GM10248 (cell line): ENCODE measurements at regions not wholly inside any gene's neighbourhood (a gene's known extent, or its start where the extent isn't known, plus 50 kb on each side); places are given as distances from the start of the nearest gene placed in this dataset.
"Not testable (repeated sequence)": the region's sequence is repeated elsewhere in the genome, so short reads cannot be mapped to it uniquely, and the experiment has no call there.

Experiments used
- CTCF ChIA-PET: fragments of 300-600 bp; sonication (Branson Sonifier 250); formaldehyde crosslinking; extraction: SDS; loops from one replicate; lab custom pipeline; 2021; ENCODE audit warnings: antibody characterized with exemption; lab: Yijun Ruan, JAX
- POLR2A ChIA-PET: fragments of 350-650 bp; sonication (Branson Sonifier 250); formaldehyde crosslinking; extraction: SDS; loops from one replicate; lab custom pipeline; 2020; ENCODE audit warnings: antibody characterized with exemption; lab: Yijun Ruan, JAX
- DNase-seq: peaks from one replicate; pipeline ENCODE4 v3.0.0; 2012; ENCODE audit errors: extremely low spot score
- TF ChIP-seq, protein P1 (sequence below): IDR thresholded peaks from 2 replicates; pipeline ENCODE4 v1.5.1; 2012; ENCODE audit warnings: mild to moderate bottlenecking, low read depth; ENCODE audit errors: extremely low read depth, missing control alignments, control extremely low read depth

DNA sequence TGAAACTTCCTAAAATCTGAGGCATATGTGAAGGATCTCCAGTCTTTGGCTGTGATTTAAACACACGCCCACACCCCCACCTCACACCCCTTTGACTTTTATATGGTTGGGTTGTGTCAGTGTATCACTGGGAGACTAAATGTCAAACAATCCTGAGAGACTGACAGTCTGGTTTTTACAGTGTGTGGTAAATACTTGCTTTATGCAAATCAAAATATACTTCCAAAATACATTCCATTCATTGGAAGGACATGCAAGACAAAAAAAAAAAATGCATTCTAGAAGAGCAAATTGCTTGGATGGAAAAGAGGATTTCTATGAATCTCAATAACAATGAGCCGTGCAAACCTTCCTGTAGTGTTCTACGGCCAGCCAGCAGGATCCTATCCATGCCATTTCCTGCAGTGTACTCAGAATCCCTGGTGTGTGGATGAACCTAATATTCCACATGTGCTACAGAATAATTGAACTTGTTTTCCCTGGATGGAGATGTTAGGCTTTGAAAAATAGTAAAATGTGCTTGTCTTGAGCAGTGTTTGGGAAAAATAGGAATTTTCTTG, 602.1 kb upstream of the GOT2 start:
- TF ChIP-seq, protein P1, sequence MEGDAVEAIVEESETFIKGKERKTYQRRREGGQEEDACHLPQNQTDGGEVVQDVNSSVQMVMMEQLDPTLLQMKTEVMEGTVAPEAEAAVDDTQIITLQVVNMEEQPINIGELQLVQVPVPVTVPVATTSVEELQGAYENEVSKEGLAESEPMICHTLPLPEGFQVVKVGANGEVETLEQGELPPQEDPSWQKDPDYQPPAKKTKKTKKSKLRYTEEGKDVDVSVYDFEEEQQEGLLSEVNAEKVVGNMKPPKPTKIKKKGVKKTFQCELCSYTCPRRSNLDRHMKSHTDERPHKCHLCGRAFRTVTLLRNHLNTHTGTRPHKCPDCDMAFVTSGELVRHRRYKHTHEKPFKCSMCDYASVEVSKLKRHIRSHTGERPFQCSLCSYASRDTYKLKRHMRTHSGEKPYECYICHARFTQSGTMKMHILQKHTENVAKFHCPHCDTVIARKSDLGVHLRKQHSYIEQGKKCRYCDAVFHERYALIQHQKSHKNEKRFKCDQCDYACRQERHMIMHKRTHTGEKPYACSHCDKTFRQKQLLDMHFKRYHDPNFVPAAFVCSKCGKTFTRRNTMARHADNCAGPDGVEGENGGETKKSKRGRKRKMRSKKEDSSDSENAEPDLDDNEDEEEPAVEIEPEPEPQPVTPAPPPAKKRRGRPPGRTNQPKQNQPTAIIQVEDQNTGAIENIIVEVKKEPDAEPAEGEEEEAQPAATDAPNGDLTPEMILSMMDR: no peak
- DNase-seq: no peak
- ChIA-PET CTCF (no interaction called here), POLR2A (no interaction called here)

DNA sequence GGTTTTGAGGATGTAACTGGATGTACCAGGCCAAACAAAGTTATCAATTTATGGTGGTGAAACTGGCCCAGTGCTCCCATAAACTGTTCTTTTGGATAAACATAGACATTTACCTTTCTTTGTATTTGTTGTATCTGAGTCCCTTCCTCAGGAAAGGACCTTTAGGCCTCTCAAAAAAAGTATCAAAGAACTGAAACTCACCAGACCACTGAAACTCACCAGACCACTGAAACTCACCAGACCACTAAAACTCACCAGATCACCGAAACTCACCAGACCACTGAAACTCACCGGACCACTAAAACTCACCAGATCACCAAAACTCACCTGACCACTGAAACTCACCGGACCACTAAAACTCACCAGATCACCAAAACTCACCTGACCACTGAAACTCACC, 597.6 kb upstream of the GOT2 start:
- CTCF ChIA-PET, POLR2A ChIA-PET, DNase-seq: not testable (repeated sequence)

DNA sequence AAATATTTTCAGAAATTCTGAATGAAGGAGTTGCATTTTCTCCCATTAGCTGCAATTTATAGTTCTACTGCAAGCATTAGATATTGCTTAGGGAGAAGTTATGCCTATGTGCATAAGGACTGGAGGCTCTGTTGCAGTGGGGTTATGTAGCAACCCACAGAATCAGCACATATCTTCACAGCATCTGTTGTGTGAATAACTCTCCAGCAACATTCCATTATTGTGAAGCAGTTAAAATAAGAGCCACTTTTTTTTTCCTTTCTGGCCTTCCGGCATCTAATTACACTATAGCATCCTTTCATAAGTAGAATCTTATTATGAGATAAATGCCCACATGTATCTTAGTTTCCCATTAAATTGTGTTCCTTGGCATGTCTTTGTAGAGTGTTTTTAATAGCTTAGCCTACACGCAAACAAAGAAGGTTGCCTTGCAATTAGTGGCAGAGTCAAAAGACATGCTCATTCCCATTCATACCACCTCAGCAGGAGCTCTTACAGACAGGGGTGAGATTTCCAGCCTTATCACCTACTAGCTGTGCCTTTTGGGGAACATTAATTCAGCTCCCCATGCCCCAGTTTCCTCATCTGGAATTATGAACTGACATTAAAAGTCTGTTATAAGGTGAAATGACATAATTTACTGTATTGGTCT, 596.0 kb upstream of the GOT2 start:
- ChIA-PET POLR2A (no interaction called here), CTCF (no interaction called here)
- TF ChIP-seq, protein P1: no peak
- no peak for DNase-seq

DNA sequence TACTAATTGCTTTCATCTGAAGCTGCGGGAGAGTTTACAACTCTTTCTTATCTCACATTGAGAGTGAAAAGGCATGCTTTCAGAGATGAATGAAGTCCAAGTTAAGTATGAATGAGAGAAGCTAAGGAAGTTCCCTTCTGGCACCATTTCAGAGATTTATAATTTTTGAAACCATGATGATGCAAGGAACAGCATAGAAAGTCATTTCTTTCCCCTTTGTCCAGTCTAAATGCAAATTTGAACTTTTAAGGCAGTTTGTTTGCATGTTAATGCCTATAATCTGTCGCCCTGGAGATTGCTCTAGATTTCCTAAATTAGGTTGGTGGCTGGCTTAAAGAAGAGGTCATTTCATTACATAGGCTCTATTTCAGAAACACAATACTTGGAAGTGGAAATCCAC, 594.8 kb upstream of the GOT2 start:
- ChIA-PET CTCF (no interaction called here), POLR2A (no interaction called here)
- TF ChIP-seq, protein P1: no peak
- DNase-seq: no peak

DNA sequence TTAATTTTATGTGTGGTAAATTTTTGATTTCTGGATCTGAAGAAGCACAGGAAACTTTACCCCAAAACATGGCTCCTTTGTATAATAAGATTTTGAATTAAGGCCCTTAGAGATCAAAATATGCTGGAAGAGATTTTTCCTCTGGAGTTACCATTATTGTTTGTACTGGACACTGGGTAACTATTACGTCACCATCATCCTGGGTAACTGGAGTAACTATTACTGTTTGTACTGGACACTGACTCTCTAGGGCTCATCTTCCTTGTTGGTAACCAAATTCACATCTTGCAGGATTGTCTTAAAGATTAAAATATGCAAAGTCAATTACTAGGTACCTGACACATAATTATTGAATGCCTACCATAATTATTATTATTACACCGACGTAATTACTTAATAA, 593.8 kb upstream of the GOT2 start:
- ChIA-PET POLR2A (no interaction called here), CTCF (no interaction called here)
- TF ChIP-seq, protein P1: no peak
- no peak for DNase-seq

DNA sequence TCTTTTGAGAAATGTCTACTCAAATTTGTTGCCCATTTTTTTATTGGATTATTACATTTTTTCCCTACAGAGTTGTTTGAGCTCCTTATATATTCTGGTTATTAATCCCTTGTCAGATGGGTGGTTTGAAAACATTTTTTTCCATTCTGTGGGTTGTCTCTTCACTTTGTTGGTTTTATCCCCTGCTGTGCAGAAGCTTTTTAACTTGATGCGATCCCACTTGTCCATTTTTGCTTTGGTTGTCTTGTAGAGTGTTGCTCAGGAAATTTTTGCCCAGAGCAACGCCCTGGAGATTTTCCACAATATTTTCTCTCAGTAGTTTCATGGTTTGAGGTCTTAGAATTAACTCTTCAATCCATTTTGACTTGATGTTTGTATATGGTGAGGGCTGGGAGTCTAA, 592.8 kb upstream of the GOT2 start:
- ChIA-PET POLR2A (no interaction called here), CTCF (no interaction called here)
- DNase-seq: no peak
- TF ChIP-seq, protein P1: no peak

DNA sequence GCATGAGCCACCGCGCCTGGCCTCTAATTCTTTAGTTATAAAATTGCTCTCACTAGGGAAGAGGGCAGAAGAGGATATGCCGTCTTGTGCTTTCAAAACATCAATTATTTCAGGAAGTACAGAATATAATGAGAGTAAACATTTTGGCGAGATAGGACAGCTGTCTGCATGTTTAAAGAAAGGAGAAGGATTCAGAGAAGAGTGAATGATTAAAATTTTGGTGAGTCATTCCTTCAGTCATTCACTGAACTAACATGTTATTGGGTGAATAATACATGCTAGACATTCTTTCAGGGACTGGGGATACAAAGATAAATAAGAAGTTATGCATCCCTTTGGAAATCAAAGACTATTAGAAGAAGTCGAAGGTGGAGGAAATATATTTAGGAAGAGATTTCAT, 590.3 kb upstream of the GOT2 start:
- CTCF ChIA-PET: no interaction called here
- POLR2A ChIA-PET: no interaction called here
- TF ChIP-seq, protein P1: no peak
- DNase-seq: no peak
